Peyer's patch (tissue), 4 donors: ENCODE measurements at regions not wholly inside any gene's neighbourhood (a gene's known extent, or its start where the extent isn't known, plus 50 kb on each side); places are given as distances from the start of the nearest gene placed in this dataset.
"Not testable (repeated sequence)": the region's sequence is repeated elsewhere in the genome, so short reads cannot be mapped to it uniquely, and the experiment has no call there.

Source experiments
- DNase-seq, 3 donors: peaks; one replicate each; pipeline ENCODE4 v3.0.0-alpha.2; 2017 to 2019
- H3K27ac ChIP-seq, 4 donors: fragments of 200-600 bp; sonication (generic); one replicate each; pipeline ENCODE4 v1.5.1; 2016 to 2019
- H3K27me3 ChIP-seq, 2 donors: fragments of 200-600 bp; sonication (generic); one replicate each; pipeline ENCODE4 v1.5.1; 2019
- H3K36me3 ChIP-seq, 3 donors: fragments of 200-600 bp; sonication (generic); one replicate each; pipeline ENCODE4 v1.5.1; 2016 to 2019
- H3K4me1 ChIP-seq, 4 donors: fragments of 200-600 bp; sonication (generic); one replicate each; pipeline ENCODE4 v1.5.1; 2016 to 2019
- H3K4me3 ChIP-seq, 4 donors: fragments of 200-600 bp; sonication (generic); 1 replicate in 3 of 4; 2 replicates in 1 of 4; pipeline ENCODE4 v1.5.1; 2016 to 2019; ENCODE audit warnings: mild to moderate bottlenecking in 1 of 4
- H3K9me3 ChIP-seq, 4 donors: fragments of 200-600 bp; sonication (generic); one replicate each; pipeline ENCODE4 v1.5.1; 2016 to 2019; ENCODE audit warnings: mild to moderate bottlenecking in 1 of 4
- CTCF ChIP-seq, 6 experiments: fragments of 450-650 bp in 4 of 6; fragments of 200-600 bp in 2 of 6; sonication (generic) in 1 of 6; IDR thresholded peaks; one replicate each; pipeline ENCODE4 v1.5.1; 2017 to 2019; ENCODE audit warnings: antibody characterized with exemption in 6 of 6, mild to moderate bottlenecking in 3 of 6, moderate library complexity in 1 of 6
- POLR2A ChIP-seq, 2 donors: fragments of 450-650 bp; IDR thresholded peaks; one replicate each; pipeline ENCODE4 v1.5.1; 2017; ENCODE audit warnings: antibody characterized with exemption in 2 of 2, mild to moderate bottlenecking in 2 of 2, moderate library complexity in 2 of 2

- TF ChIP-seq CTCF (IDR thresholded peaks at IDR 0.05): no peak
- no peak for TF ChIP-seq POLR2A (IDR thresholded peaks at IDR 0.05)
- Histone ChIP-seq H3K27ac (no peak overlapping the region), H3K4me3 (no peak overlapping the region), H3K27me3 (no peaks in the 10 kb centered on the region), H3K4me1 (no peaks in the 10 kb centered on the region), H3K36me3 (no peaks in the 10 kb centered on the region), H3K9me3 (no peaks in the 10 kb centered on the region)
- no peak for DNase-seq
Measured at GRCh38 chr14:26655128-26655527, 57.3 kb upstream of the NOVA1 start.

- Histone ChIP-seq H3K4me3 (no peak overlapping the region), H3K27me3 (no peaks in the 10 kb centered on the region), H3K9me3 (peaks cover 0 to 5% (median 0%) of the 10 kb centered on the region in 4 donors), H3K4me1 (no peaks in the 10 kb centered on the region), H3K36me3 (no peaks in the 10 kb centered on the region), H3K27ac (no peak overlapping the region)
- TF ChIP-seq POLR2A (IDR thresholded peaks at IDR 0.05): no peak
- no peak for TF ChIP-seq CTCF (IDR thresholded peaks at IDR 0.05)
- no peak for DNase-seq
Measured at GRCh38 chr14:26663506-26663905, 65.7 kb upstream of the NOVA1 start.

GRCh38 chr14:26678732-26679420 lies 81.0 kb upstream of the NOVA1 start:
- not testable (repeated sequence) for H3K27me3 ChIP-seq, DNase-seq, H3K4me3 ChIP-seq, H3K36me3 ChIP-seq, H3K27ac ChIP-seq, H3K9me3 ChIP-seq, H3K4me1 ChIP-seq

- H3K27ac ChIP-seq: no peak overlapping the region
- TF ChIP-seq POLR2A (IDR thresholded peaks at IDR 0.05): no peak
- no peak for TF ChIP-seq CTCF (IDR thresholded peaks at IDR 0.05)
- DNase-seq: no peak
- no peaks in the 10 kb centered on the region for H3K4me1 ChIP-seq
- H3K4me3 ChIP-seq: no peak overlapping the region
- no peaks in the 10 kb centered on the region for H3K36me3 ChIP-seq
- H3K9me3 ChIP-seq: peaks cover 0 to 4% (median 0%) of the 10 kb centered on the region in 4 donors
- H3K27me3 ChIP-seq: no peaks in the 10 kb centered on the region
Measured at GRCh38 chr14:26685401-26685800, 87.6 kb upstream of the NOVA1 start.

GRCh38 chr14:26687301-26687837 lies 89.5 kb upstream of the NOVA1 start:
- no peaks in the 10 kb centered on the region for H3K27me3 ChIP-seq
- no peak for TF ChIP-seq CTCF (IDR thresholded peaks at IDR 0.05)
- no peak for TF ChIP-seq POLR2A (IDR thresholded peaks at IDR 0.05)
- no peaks in the 10 kb centered on the region for H3K36me3 ChIP-seq
- no peaks in the 10 kb centered on the region for H3K4me1 ChIP-seq
- no peak overlapping the region for H3K4me3 ChIP-seq
- H3K9me3 ChIP-seq: peaks cover 0 to 4% (median 0%) of the 10 kb centered on the region in 4 donors
- DNase-seq: no peak
- no peak overlapping the region for H3K27ac ChIP-seq

- Histone ChIP-seq H3K27me3 (no peaks in the 10 kb centered on the region), H3K4me3 (no peak overlapping the region), H3K27ac (no peak overlapping the region), H3K36me3 (no peaks in the 10 kb centered on the region), H3K9me3 (no peaks in the 10 kb centered on the region), H3K4me1 (no peaks in the 10 kb centered on the region)
- TF ChIP-seq CTCF (IDR thresholded peaks at IDR 0.05) (no peak), POLR2A (IDR thresholded peaks at IDR 0.05) (no peak)
- no peak for DNase-seq
Measured at GRCh38 chr14:26694521-26694920, 96.7 kb upstream of the NOVA1 start.
